Epithelial cell of esophagus (primary cell): ENCODE measurements at regions not wholly inside any gene's neighbourhood (a gene's known extent, or its start where the extent isn't known, plus 50 kb on each side); places are given as distances from the start of the nearest gene placed in this dataset.
"Not testable (repeated sequence)": the region's sequence is repeated elsewhere in the genome, so short reads cannot be mapped to it uniquely, and the experiment has no call there.

ENCODE experiments used
- DNase-seq: peaks from one replicate; pipeline ENCODE4 v3.0.0; 2010; ENCODE audit warnings: low read depth
- H3K4me3 ChIP-seq: 2 replicates; pipeline ENCODE4 v1.5.1; 2011; ENCODE audit warnings: mild to moderate bottlenecking, low read length, control low read depth
- CTCF ChIP-seq: IDR thresholded peaks from 2 replicates; pipeline ENCODE4 v1.5.1; 2011; ENCODE audit warnings: low read depth, mild to moderate bottlenecking, low read length, control low read depth, inconsistent platforms; ENCODE audit not compliant: insufficient read depth; ENCODE audit errors: missing control alignments

DNA sequence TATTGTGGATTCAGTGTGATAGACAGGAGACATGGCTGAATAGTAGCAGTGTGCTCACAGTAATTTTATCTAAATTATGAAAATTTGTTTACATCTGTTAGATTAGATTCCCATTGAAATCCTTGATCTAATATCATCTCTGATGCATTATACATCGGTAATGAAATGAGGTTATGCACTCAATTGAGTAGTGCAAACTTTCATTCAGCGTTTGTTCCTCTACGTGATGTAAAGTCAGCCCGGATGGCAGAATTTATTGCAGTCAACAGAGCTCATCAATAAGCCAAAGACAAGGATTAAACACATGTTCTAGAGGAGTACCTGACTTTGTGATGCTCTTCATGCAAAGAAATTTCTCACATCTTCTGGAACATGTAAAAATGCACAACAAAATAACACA lies 549.2 kb downstream of the GOLGA6L6 start:
- no peak overlapping the region for H3K4me3 ChIP-seq
- DNase-seq: no peak
- TF ChIP-seq CTCF: no peak

DNA sequence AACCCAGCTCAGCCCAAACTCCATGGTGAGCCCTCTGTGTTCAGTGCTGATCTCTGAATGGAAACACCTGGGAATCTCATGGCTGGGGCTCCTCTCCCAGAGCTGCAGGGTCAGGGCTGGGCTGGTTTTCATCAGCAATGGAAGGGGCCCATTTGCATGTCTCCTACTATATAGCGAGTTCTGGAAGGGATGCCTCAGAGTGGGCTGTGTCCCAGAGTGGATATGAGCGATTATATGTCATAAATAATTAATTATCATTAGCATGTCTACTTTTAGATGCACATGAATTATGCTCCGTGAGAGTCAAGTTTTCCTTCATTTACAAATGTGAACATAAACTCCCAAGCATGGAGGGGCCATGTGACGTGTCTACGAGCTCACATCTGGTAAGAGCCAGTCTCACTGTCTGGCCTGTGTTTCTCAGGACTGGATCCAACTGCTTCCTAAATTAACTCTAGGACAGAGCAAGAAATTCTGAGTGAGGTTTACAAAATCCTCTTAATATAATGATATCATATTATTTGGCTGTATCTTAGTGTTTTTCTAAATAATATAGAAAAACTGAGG lies 553.4 kb downstream of the GOLGA6L6 start:
- DNase-seq: no peak
- no peak overlapping the region for H3K4me3 ChIP-seq
- TF ChIP-seq CTCF: no peak

DNA sequence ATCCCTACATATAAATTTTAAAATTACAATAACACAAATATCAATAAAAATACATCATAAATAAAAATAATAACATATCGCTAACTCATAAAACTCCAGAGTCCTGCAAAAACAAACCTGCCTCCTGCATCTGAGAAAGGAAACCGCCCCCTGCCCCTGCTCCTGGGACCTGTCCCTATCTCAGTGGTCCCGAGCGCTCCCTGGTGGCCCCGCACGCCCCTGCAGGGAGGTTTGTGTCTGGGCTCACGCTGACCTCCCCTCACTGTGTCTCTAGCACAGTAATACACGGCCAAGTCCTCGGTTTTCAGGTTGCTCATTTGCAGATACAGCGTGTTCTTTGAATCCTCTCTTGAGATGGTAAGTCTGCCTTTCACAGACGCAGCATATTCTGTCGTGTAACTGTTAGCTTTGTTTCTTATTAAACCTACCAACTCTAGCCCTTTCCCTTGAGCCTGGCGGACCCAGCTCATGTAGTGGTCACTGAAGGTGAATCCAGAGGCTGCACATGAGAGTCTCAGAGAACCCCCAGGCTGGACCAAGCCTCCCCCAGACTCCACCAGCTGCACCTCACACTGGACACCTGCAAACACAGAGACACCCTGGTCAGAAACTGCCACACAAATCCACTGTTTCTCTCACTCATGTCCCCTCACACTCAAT lies 554.1 kb downstream of the GOLGA6L6 start:
- no peak for DNase-seq
- H3K4me3 ChIP-seq: no peak overlapping the region
- TF ChIP-seq CTCF: no peak

DNA sequence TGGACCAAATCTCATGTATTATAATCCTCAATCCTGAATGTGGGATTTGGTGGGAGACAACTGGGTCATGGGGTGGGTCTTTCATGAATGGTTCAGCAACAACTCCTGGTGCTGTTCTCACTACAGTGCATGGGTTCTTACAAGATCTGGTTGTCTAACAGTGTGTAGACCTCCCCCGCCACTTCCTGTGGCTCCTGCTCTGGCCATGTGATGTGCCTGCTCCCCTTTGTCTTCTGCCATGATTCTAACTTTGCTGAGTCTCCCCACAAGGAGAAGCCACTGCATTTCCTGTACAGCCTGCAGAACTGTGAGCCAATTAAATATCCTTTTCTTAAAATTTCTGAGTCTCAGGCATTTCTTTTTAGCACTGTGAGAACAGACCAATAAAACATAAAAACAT lies 557.5 kb downstream of the GOLGA6L6 start:
- H3K4me3 ChIP-seq: no peak overlapping the region
- no peak for TF ChIP-seq CTCF
- DNase-seq: no peak

GRCh38 chr15:19974998-19975397 lies 566.6 kb downstream of the GOLGA6L6 start:
- H3K4me3 ChIP-seq: no peak overlapping the region
- TF ChIP-seq CTCF: no peak
- DNase-seq: no peak

DNA sequence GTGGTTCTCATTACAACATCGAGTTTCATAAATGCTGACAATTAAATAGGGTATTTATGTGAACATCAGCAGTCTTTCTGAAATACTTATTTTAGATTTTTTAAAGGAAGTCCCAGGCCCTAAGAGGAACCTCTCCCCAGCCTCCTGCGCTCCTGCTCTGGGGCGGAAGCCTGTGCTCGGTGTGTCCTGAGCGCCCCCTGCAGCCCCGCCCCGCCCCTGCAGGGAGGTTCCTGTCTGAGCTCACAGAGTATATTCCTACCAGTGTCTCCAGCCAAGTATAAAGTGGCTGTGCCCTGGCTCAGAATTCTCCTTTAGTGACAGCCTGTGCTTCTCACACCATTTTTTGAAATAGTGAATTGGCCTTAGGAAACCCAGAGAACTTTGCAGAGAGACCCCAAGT lies 567.9 kb downstream of the GOLGA6L6 start:
- DNase-seq: no peak
- no peak overlapping the region for H3K4me3 ChIP-seq
- no peak for TF ChIP-seq CTCF

DNA sequence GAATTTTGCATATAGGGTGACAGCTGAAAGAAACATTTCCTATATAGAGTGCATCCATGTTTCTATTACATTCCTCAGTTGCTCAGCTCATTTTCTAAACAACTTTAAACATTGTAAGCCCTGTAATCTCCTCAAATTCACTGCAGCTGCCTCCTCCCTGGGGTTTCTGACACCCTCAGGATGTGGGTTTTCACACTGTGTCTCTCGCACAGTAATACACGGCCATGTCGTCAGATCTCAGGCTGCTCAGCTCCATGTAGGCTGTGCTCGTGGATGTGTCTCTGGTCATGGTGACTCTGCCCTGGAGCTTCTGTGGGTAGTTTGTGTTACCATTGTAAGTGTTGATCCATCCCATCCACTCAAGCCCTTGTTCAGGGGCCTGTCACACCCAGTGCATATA lies 569.0 kb downstream of the GOLGA6L6 start:
- not testable (repeated sequence) for DNase-seq, H3K4me3 ChIP-seq

GRCh38 chr15:19965574-19965973 lies 576.0 kb downstream of the GOLGA6L6 start:
- not testable (repeated sequence) for DNase-seq, H3K4me3 ChIP-seq

- not testable (repeated sequence) for DNase-seq, H3K4me3 ChIP-seq
These were observed 577.1 kb downstream of the GOLGA6L6 start for GRCh38 chr15:19964480-19964879.
